HEK293 (cell line): ENCODE measurements at regions not wholly inside any gene's neighbourhood (a gene's known extent, or its start where the extent isn't known, plus 50 kb on each side); places are given as distances from the start of the nearest gene placed in this dataset.

Experiments used
- GLIS2 ChIP-seq: fragments of 450-650 bp; formaldehyde crosslinking; IDR thresholded peaks from 2 replicates; pipeline ENCODE4 v1.5.1; 2016; ENCODE audit warnings: missing biosample characterization, missing genetic modification characterization
- HOXC10 ChIP-seq: sonication (generic); formaldehyde crosslinking; IDR thresholded peaks from 2 replicates; pipeline ENCODE4 v1.8.1; 2023; ENCODE audit warnings: mild to moderate bottlenecking, missing genetic modification reagents
- KLF7 ChIP-seq: fragments of 450-650 bp; formaldehyde crosslinking; IDR thresholded peaks from 2 replicates; pipeline ENCODE4 v1.5.1; 2016; ENCODE audit warnings: missing biosample characterization, missing genetic modification characterization, borderline replicate concordance
- KLF8 ChIP-seq: fragments of 450-650 bp; formaldehyde crosslinking; IDR thresholded peaks from 2 replicates; pipeline ENCODE4 v1.5.1; 2016; ENCODE audit warnings: missing biosample characterization, missing genetic modification characterization
- KLF9 ChIP-seq: fragments of 450-650 bp; formaldehyde crosslinking; IDR thresholded peaks from 2 replicates; pipeline ENCODE4 v1.5.1; 2016; ENCODE audit warnings: missing biosample characterization, missing genetic modification characterization, low read depth
- OSR2 ChIP-seq: fragments of 450-650 bp; formaldehyde crosslinking; IDR thresholded peaks from 2 replicates; pipeline ENCODE4 v1.5.1; 2016; ENCODE audit warnings: missing biosample characterization, missing genetic modification characterization
- REPIN1 ChIP-seq: fragments of 450-650 bp; formaldehyde crosslinking; IDR thresholded peaks from 2 replicates; pipeline ENCODE4 v1.5.1; 2017; ENCODE audit warnings: missing biosample characterization, missing genetic modification characterization, low read depth
- SCRT2 ChIP-seq: fragments of 450-650 bp; formaldehyde crosslinking; IDR thresholded peaks from 2 replicates; pipeline ENCODE4 v1.5.1; 2016; ENCODE audit warnings: missing biosample characterization, missing genetic modification characterization
- ZBTB20 ChIP-seq: fragments of 450-650 bp; formaldehyde crosslinking; IDR thresholded peaks from 2 replicates; pipeline ENCODE4 v1.5.1; 2016; ENCODE audit warnings: missing biosample characterization, missing genetic modification characterization
- ZFP69B ChIP-seq: fragments of 450-650 bp; formaldehyde crosslinking; IDR thresholded peaks from 2 replicates; pipeline ENCODE4 v1.5.1; 2016; ENCODE audit warnings: missing biosample characterization, missing genetic modification characterization
- ZNF112 ChIP-seq: fragments of 450-650 bp; formaldehyde crosslinking; IDR thresholded peaks from 2 replicates; pipeline ENCODE4 v1.5.0; 2017; ENCODE audit warnings: missing biosample characterization, missing genetic modification characterization
- ZNF132 ChIP-seq: fragments of 450-650 bp; formaldehyde crosslinking; IDR thresholded peaks from 2 replicates; pipeline ENCODE4 v1.5.1; 2017; ENCODE audit warnings: missing biosample characterization, missing genetic modification characterization, borderline replicate concordance
- ZNF138 ChIP-seq: fragments of 450-650 bp; formaldehyde crosslinking; IDR thresholded peaks from 2 replicates; pipeline ENCODE4 v1.5.1; 2016; ENCODE audit warnings: missing biosample characterization, missing genetic modification characterization, borderline replicate concordance
- ZNF140 ChIP-seq: fragments of 450-650 bp; formaldehyde crosslinking; IDR thresholded peaks from 2 replicates; pipeline ENCODE4 v1.5.1; 2016; ENCODE audit warnings: missing biosample characterization, missing genetic modification characterization
- ZNF211 ChIP-seq: fragments of 450-650 bp; formaldehyde crosslinking; IDR thresholded peaks from 2 replicates; pipeline ENCODE4 v1.5.1; 2016; ENCODE audit warnings: low read depth, missing biosample characterization, missing genetic modification characterization
- ZNF292 ChIP-seq: fragments of 450-650 bp; formaldehyde crosslinking; IDR thresholded peaks from 2 replicates; pipeline ENCODE4 v1.5.1; 2016; ENCODE audit warnings: low read depth, missing biosample characterization, missing genetic modification characterization, borderline replicate concordance
- ZNF311 ChIP-seq: fragments of 450-650 bp; formaldehyde crosslinking; IDR thresholded peaks from 2 replicates; pipeline ENCODE4 v1.5.1; 2017; ENCODE audit warnings: missing biosample characterization, missing genetic modification characterization, borderline replicate concordance
- ZNF394 ChIP-seq: fragments of 450-650 bp; formaldehyde crosslinking; IDR thresholded peaks from 2 replicates; pipeline ENCODE4 v1.5.1; 2016; ENCODE audit warnings: missing biosample characterization, missing genetic modification characterization, mild to moderate bottlenecking, moderate library complexity, borderline replicate concordance
- ZNF416 ChIP-seq: fragments of 450-650 bp; formaldehyde crosslinking; IDR thresholded peaks from 2 replicates; pipeline ENCODE4 v1.5.1; 2016; ENCODE audit warnings: missing biosample characterization, missing genetic modification characterization
- ZNF48 ChIP-seq: fragments of 450-650 bp; formaldehyde crosslinking; IDR thresholded peaks from 2 replicates; pipeline ENCODE4 v1.5.1; 2016; ENCODE audit warnings: missing biosample characterization, missing genetic modification characterization
- ZNF501 ChIP-seq: fragments of 450-650 bp; formaldehyde crosslinking; IDR thresholded peaks from 2 replicates; pipeline ENCODE4 v1.5.1; 2016; ENCODE audit warnings: missing biosample characterization, missing genetic modification characterization
- ZNF521 ChIP-seq: fragments of 450-650 bp; formaldehyde crosslinking; IDR thresholded peaks from 2 replicates; pipeline ENCODE4 v1.5.1; 2017; ENCODE audit warnings: missing biosample characterization, mild to moderate bottlenecking, missing genetic modification characterization
- ZNF555 ChIP-seq: fragments of 450-650 bp; formaldehyde crosslinking; conservative IDR thresholded peaks from 2 replicates; pipeline ENCODE4 v1.5.1; 2017; ENCODE audit warnings: missing biosample characterization, mild to moderate bottlenecking, missing genetic modification characterization, inconsistent platforms
- ZNF558 ChIP-seq: fragments of 450-650 bp; formaldehyde crosslinking; IDR thresholded peaks from 2 replicates; pipeline ENCODE4 v1.5.1; 2016; ENCODE audit warnings: missing biosample characterization, missing genetic modification characterization
- ZNF600 ChIP-seq: fragments of 450-650 bp; formaldehyde crosslinking; IDR thresholded peaks from 2 replicates; pipeline ENCODE4 v1.5.1; 2016; ENCODE audit warnings: missing biosample characterization, missing genetic modification characterization
- ZNF610 ChIP-seq: fragments of 450-650 bp; formaldehyde crosslinking; IDR thresholded peaks from 2 replicates; pipeline ENCODE4 v1.5.1; 2016; ENCODE audit warnings: missing biosample characterization, missing genetic modification characterization, borderline replicate concordance
- ZNF624 ChIP-seq: fragments of 450-650 bp; formaldehyde crosslinking; IDR thresholded peaks from 2 replicates; pipeline ENCODE4 v1.5.1; 2017; ENCODE audit warnings: missing biosample characterization, missing genetic modification characterization
- ZNF626 ChIP-seq: fragments of 450-650 bp; sonication (Bioruptor Pico); formaldehyde crosslinking; IDR thresholded peaks from 2 replicates; pipeline ENCODE4 v1.5.1; 2018; ENCODE audit warnings: missing biosample characterization, missing genetic modification characterization, inconsistent platforms
- ZNF654 ChIP-seq: fragments of 450-650 bp; formaldehyde crosslinking; IDR thresholded peaks from 2 replicates; pipeline ENCODE4 v1.5.1; 2016; ENCODE audit warnings: low read depth, missing biosample characterization, missing genetic modification characterization
- ZNF660 ChIP-seq: fragments of 450-650 bp; IDR thresholded peaks from 2 replicates; pipeline ENCODE4 v1.5.1; 2018; ENCODE audit warnings: missing biosample characterization, mild to moderate bottlenecking, missing genetic modification characterization
- ZNF664 ChIP-seq: fragments of 450-650 bp; formaldehyde crosslinking; IDR thresholded peaks from 2 replicates; pipeline ENCODE4 v1.5.1; 2016; ENCODE audit warnings: missing biosample characterization, missing genetic modification characterization
- ZNF76 ChIP-seq: fragments of 450-650 bp; formaldehyde crosslinking; IDR thresholded peaks from 2 replicates; pipeline ENCODE4; 2016; ENCODE audit warnings: low read depth, missing biosample characterization, missing genetic modification characterization, borderline replicate concordance
- ZNF830 ChIP-seq: fragments of 450-650 bp; IDR thresholded peaks from 2 replicates; pipeline ENCODE4 v1.5.0; 2018; ENCODE audit warnings: missing biosample characterization, missing genetic modification characterization, low read depth, mild to moderate bottlenecking, moderate library complexity
- ZSCAN30 ChIP-seq: fragments of 450-650 bp; IDR thresholded peaks from 2 replicates; pipeline ENCODE4 v1.5.1; 2018; ENCODE audit warnings: missing biosample characterization, mild to moderate bottlenecking, missing genetic modification characterization, moderate library complexity
- TF ChIP-seq, protein P1 (sequence below): fragments of 450-650 bp; formaldehyde crosslinking; IDR thresholded peaks from 2 replicates; pipeline ENCODE4 v1.5.1; 2016; ENCODE audit warnings: missing biosample characterization, missing genetic modification characterization
- TF ChIP-seq, protein P2 (sequence below): fragments of 450-650 bp; formaldehyde crosslinking; conservative IDR thresholded peaks from 2 replicates; pipeline ENCODE4 v1.5.1; 2016; ENCODE audit warnings: low read depth, missing biosample characterization, missing genetic modification characterization
- TF ChIP-seq, protein P3 (sequence below): fragments of 450-650 bp; formaldehyde crosslinking; IDR thresholded peaks from 2 replicates; pipeline ENCODE4 v1.5.1; 2017; ENCODE audit warnings: missing biosample characterization, missing genetic modification characterization

DNA sequence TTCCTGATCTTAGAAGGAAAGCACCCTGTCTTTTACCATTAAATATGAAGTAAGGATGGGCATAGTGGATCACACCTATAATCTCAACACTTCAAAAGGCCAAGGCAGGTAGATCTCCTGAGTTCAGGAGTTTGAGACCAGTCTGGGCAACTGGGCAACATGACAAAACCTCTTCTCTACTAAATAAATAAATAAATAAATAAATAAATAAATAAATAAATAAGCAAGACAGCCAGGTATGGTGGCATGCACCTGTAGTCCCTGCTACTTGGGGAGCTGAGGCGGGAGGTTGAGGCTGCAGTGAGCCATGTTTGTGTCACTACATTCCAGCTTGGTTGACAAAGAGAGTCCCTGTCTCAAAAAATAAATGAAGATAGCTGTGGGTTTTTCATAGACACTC lies 313.1 kb downstream of the RPS24 start (continued):
- peak; percentile 51 for TF ChIP-seq ZNF555
- no peak for TF ChIP-seq ZNF660 (tag by site-specific recombination)
- no peak for TF ChIP-seq KLF8 (tag by site-specific recombination)
- no peak for TF ChIP-seq KLF7 (tag by site-specific recombination)
- peak; percentile 78; the same call in 1 of the 2 replicates for TF ChIP-seq ZNF394 (tag by site-specific recombination)
- no peak for TF ChIP-seq ZNF311
- TF ChIP-seq ZNF211, result no peak
- no peak for TF ChIP-seq REPIN1 (tag by site-specific recombination)
- no peak for TF ChIP-seq ZFP69B (tag by site-specific recombination)
- TF ChIP-seq ZNF624 (tag by site-specific recombination), result no peak
- TF ChIP-seq ZNF138 (tag by site-specific recombination), result 0 out of 2 replicates have a peak, but pooled peaks have one; percentile 10
- no peak for TF ChIP-seq ZNF830 (tag by site-specific recombination)
- TF ChIP-seq, protein P1, sequence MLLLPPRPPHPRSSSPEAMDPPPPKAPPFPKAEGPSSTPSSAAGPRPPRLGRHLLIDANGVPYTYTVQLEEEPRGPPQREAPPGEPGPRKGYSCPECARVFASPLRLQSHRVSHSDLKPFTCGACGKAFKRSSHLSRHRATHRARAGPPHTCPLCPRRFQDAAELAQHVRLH (tag by site-specific recombination), result no peak; the same call in 1 of the 2 replicates
- peak; percentile 43; the same call in 1 of the 2 replicates for TF ChIP-seq ZNF664 (tag by site-specific recombination)
- no peak for TF ChIP-seq ZNF132 (tag by site-specific recombination)
- TF ChIP-seq ZNF600 (tag by site-specific recombination), result no peak
- no peak for TF ChIP-seq ZNF76 (tag by site-specific recombination)
- TF ChIP-seq SCRT2 (tag by site-specific recombination), result no peak
- no peak for TF ChIP-seq ZNF610 (tag by site-specific recombination)
- TF ChIP-seq ZNF292 (tag by site-specific recombination), result 0 out of 2 replicates have a peak, but pooled peaks have one; percentile 30
- TF ChIP-seq ZNF558, result 0 out of 2 replicates have a peak, but pooled peaks have one; percentile 41
- no peak for TF ChIP-seq ZNF48 (tag by site-specific recombination)
- TF ChIP-seq ZBTB20 (tag by site-specific recombination), result no peak
- TF ChIP-seq ZNF626 (tag by site-specific recombination), result no peak
- no peak for TF ChIP-seq ZNF416 (tag by site-specific recombination)
- TF ChIP-seq ZNF521 (tag by site-specific recombination), result no peak
- TF ChIP-seq ZSCAN30, result no peak
- TF ChIP-seq HOXC10 (CRISPR knock-in tag), result no peak
- no peak for TF ChIP-seq OSR2 (tag by site-specific recombination)
- peak; percentile 21 for TF ChIP-seq ZNF654 (tag by site-specific recombination)
- no peak for TF ChIP-seq ZNF112
- TF ChIP-seq, protein P2, sequence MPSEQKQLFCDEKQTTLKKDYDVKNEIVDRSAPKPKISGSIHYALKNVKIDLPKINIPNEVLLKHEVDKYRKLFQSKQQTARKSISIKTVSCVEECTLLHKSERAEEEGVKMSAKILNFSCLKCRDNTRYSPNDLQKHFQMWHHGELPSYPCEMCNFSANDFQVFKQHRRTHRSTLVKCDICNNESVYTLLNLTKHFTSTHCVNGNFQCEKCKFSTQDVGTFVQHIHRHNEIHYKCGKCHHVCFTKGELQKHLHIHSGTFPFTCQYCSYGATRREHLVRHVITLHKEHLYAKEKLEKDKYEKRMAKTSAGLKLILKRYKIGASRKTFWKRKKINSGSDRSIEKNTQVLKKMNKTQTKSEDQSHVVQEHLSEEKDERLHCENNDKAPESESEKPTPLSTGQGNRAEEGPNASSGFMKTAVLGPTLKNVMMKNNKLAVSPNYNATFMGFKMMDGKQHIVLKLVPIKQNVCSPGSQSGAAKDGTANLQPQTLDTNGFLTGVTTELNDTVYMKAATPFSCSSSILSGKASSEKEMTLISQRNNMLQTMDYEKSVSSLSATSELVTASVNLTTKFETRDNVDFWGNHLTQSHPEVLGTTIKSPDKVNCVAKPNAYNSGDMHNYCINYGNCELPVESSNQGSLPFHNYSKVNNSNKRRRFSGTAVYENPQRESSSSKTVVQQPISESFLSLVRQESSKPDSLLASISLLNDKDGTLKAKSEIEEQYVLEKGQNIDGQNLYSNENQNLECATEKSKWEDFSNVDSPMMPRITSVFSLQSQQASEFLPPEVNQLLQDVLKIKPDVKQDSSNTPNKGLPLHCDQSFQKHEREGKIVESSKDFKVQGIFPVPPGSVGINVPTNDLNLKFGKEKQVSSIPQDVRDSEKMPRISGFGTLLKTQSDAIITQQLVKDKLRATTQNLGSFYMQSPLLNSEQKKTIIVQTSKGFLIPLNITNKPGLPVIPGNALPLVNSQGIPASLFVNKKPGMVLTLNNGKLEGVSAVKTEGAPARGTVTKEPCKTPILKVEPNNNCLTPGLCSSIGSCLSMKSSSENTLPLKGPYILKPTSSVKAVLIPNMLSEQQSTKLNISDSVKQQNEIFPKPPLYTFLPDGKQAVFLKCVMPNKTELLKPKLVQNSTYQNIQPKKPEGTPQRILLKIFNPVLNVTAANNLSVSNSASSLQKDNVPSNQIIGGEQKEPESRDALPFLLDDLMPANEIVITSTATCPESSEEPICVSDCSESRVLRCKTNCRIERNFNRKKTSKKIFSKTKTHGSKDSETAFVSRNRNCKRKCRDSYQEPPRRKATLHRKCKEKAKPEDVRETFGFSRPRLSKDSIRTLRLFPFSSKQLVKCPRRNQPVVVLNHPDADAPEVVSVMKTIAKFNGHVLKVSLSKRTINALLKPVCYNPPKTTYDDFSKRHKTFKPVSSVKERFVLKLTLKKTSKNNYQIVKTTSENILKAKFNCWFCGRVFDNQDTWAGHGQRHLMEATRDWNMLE (tag by site-specific recombination), result peak; percentile 70
- TF ChIP-seq ZNF501 (tag by site-specific recombination), result no peak
- peak; percentile 40; the same call in 1 of the 2 replicates for TF ChIP-seq ZNF140 (tag by site-specific recombination)
- TF ChIP-seq GLIS2 (tag by site-specific recombination), result no peak
- TF ChIP-seq KLF9 (tag by site-specific recombination), result no peak
- TF ChIP-seq, protein P3, sequence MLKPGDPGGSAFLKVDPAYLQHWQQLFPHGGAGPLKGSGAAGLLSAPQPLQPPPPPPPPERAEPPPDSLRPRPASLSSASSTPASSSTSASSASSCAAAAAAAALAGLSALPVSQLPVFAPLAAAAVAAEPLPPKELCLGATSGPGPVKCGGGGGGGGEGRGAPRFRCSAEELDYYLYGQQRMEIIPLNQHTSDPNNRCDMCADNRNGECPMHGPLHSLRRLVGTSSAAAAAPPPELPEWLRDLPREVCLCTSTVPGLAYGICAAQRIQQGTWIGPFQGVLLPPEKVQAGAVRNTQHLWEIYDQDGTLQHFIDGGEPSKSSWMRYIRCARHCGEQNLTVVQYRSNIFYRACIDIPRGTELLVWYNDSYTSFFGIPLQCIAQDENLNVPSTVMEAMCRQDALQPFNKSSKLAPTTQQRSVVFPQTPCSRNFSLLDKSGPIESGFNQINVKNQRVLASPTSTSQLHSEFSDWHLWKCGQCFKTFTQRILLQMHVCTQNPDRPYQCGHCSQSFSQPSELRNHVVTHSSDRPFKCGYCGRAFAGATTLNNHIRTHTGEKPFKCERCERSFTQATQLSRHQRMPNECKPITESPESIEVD, result no peak
